WTC11 (cell line): ENCODE measurements at regions not wholly inside any gene's neighbourhood (a gene's known extent, or its start where the extent isn't known, plus 50 kb on each side); places are given as distances from the start of the nearest gene placed in this dataset.

Source experiments
- CBFB ChIP-seq: sonication (generic); formaldehyde crosslinking; IDR thresholded peaks from 2 replicates; pipeline ENCODE4 v1.8.1; 2022; ENCODE audit warnings: mild to moderate bottlenecking, low read depth, missing genetic modification reagents
- TF ChIP-seq, protein P1 (sequence below): sonication (generic); formaldehyde crosslinking; IDR thresholded peaks from 2 replicates; pipeline ENCODE4 v1.8.0; 2022; ENCODE audit warnings: missing genetic modification reagents
- TF ChIP-seq, protein P2 (sequence below): fragments of 200-600 bp; IDR thresholded peaks from 2 replicates; pipeline ENCODE4 v1.8.0; 2022; ENCODE audit warnings: antibody characterized with exemption
- TF ChIP-seq, protein P3 (sequence below): fragments of 250-450 bp; sonication (Bioruptor Pico); IDR thresholded peaks from 2 replicates; pipeline ENCODE4 v1.9.0; 2021; ENCODE audit warnings: moderate library complexity, mild to moderate bottlenecking, inconsistent platforms, borderline replicate concordance

DNA sequence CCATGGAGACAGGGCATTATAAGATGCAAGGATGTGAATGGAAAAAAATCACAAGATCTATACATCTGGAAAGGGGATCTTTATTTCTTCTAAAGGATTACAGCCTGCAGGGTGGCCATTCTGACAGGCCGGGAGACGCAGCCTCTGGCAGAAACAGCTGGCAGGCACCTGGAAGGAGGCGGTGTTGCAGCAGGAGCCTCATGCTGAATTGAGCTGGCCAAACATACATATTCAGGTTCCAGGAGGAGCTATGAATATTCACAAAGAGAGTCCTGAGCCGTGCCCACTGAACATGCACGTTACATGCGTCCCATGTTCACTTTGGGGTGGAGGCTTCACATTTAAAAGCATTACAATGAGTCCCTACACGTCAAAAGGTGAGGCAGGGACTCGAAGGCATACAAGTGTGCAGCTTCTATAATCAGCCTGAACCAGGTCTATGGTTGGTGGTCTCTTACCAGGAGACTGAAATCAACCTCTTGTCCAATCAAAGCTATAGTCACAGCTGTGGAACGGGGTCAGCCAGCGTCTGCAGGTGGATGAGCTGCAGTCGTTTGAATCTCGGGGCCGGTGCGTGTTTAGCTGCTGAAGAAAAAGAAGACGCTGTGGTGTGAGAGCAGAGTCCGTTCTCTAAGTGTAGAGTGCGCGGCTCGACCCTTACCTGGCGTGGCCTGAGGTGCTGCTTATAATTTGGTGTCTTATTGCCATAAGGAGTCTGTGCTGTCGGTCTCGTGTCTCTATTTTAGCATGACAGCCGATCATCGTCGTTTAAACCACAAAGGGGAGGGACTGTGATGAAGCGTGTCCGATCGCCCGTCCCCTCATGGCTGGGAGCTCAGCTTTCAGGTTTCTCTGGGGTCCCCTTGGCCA lies 183.0 kb downstream of the ETS2 start:
- no peak for TF ChIP-seq CBFB
- TF ChIP-seq, protein P1, sequence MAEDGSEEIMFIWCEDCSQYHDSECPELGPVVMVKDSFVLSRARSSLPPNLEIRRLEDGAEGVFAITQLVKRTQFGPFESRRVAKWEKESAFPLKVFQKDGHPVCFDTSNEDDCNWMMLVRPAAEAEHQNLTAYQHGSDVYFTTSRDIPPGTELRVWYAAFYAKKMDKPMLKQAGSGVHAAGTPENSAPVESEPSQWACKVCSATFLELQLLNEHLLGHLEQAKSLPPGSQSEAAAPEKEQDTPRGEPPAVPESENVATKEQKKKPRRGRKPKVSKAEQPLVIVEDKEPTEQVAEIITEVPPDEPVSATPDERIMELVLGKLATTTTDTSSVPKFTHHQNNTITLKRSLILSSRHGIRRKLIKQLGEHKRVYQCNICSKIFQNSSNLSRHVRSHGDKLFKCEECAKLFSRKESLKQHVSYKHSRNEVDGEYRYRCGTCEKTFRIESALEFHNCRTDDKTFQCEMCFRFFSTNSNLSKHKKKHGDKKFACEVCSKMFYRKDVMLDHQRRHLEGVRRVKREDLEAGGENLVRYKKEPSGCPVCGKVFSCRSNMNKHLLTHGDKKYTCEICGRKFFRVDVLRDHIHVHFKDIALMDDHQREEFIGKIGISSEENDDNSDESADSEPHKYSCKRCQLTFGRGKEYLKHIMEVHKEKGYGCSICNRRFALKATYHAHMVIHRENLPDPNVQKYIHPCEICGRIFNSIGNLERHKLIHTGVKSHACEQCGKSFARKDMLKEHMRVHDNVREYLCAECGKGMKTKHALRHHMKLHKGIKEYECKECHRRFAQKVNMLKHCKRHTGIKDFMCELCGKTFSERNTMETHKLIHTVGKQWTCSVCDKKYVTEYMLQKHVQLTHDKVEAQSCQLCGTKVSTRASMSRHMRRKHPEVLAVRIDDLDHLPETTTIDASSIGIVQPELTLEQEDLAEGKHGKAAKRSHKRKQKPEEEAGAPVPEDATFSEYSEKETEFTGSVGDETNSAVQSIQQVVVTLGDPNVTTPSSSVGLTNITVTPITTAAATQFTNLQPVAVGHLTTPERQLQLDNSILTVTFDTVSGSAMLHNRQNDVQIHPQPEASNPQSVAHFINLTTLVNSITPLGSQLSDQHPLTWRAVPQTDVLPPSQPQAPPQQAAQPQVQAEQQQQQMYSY (CRISPR knock-in tag) = no peak
- TF ChIP-seq, protein P2, sequence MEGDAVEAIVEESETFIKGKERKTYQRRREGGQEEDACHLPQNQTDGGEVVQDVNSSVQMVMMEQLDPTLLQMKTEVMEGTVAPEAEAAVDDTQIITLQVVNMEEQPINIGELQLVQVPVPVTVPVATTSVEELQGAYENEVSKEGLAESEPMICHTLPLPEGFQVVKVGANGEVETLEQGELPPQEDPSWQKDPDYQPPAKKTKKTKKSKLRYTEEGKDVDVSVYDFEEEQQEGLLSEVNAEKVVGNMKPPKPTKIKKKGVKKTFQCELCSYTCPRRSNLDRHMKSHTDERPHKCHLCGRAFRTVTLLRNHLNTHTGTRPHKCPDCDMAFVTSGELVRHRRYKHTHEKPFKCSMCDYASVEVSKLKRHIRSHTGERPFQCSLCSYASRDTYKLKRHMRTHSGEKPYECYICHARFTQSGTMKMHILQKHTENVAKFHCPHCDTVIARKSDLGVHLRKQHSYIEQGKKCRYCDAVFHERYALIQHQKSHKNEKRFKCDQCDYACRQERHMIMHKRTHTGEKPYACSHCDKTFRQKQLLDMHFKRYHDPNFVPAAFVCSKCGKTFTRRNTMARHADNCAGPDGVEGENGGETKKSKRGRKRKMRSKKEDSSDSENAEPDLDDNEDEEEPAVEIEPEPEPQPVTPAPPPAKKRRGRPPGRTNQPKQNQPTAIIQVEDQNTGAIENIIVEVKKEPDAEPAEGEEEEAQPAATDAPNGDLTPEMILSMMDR = no peak
- TF ChIP-seq, protein P3, sequence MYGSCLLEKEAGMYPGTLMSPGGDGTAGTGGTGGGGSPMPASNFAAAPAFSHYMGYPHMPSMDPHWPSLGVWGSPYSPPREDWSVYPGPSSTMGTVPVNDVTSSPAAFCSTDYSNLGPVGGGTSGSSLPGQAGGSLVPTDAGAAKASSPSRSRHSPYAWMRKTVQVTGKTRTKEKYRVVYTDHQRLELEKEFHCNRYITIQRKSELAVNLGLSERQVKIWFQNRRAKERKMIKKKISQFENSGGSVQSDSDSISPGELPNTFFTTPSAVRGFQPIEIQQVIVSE (CRISPR knock-in tag) = no peak
